Endothelial cell of umbilical vein (primary cell): ENCODE measurements at regions not wholly inside any gene's neighbourhood (a gene's known extent, or its start where the extent isn't known, plus 50 kb on each side); places are given as distances from the start of the nearest gene placed in this dataset.

Source experiments
- CTCF ChIP-seq, 2 donors: IDR thresholded peaks; 1 replicate in 1 of 2; 2 replicates in 1 of 2; pipeline ENCODE4 v1.5.1; 2011; ENCODE audit warnings: low read length in 2 of 2, mild to moderate bottlenecking in 2 of 2, moderate library complexity in 2 of 2, control low read depth in 1 of 2, inconsistent platforms in 1 of 2, low read depth in 1 of 2; ENCODE audit not compliant: insufficient read depth in 1 of 2; ENCODE audit errors: extremely low read depth in 1 of 2
- EZH2 ChIP-seq: IDR thresholded peaks from 2 replicates; pipeline ENCODE4 v1.6.1; 2012; ENCODE audit warnings: borderline replicate concordance, low read depth, mild to moderate bottlenecking, moderate library complexity, low read length, inconsistent platforms; ENCODE audit not compliant: severe bottlenecking
- GATA2 ChIP-seq: IDR thresholded peaks from 2 replicates; pipeline ENCODE4 v1.7.0; 2011; ENCODE audit warnings: low read depth, mild to moderate bottlenecking, moderate library complexity, mixed read lengths, low read length; ENCODE audit not compliant: insufficient read length, insufficient read depth
- JUN ChIP-seq: IDR thresholded peaks from 2 replicates; pipeline ENCODE4 v1.6.1; 2011; ENCODE audit warnings: borderline replicate concordance, low read depth; ENCODE audit not compliant: insufficient read length, insufficient read depth
- POLR2A ChIP-seq: IDR thresholded peaks from 2 replicates; pipeline ENCODE4 v1.6.1; 2012; ENCODE audit warnings: low read depth, mild to moderate bottlenecking, control low read depth, low read length
- POLR2AphosphoS5 ChIP-seq: IDR thresholded peaks from 2 replicates; pipeline ENCODE4 v1.6.1; 2012; ENCODE audit warnings: low read depth, mild to moderate bottlenecking, control low read depth, low read length, moderate library complexity; ENCODE audit not compliant: insufficient read depth
- TF ChIP-seq, protein P1 (sequence below): IDR thresholded peaks from 2 replicates; pipeline ENCODE4 v1.6.1; 2011; ENCODE audit not compliant: insufficient read depth, insufficient read length

DNA sequence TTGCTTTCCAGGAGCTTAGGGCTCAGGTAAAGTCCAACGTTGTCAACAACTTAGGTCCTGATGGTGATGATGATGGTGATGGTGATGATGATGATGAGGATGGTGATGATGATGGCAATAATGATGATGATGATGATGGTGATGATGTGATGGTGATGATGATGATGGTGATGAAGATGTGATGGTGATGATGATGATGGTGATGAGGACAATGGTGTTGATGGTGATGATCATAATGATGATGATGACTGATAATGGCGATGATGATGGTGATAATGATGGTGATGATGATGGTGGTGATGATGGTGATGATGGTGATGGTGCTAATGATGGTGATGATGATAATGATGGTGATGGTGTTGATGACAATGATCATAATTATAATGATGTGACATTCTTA is 750.2 kb downstream of the TBC1D22A start:
- TF ChIP-seq JUN = no peak
- no peak for TF ChIP-seq EZH2
- no peak for TF ChIP-seq CTCF (IDR thresholded peaks at IDR 0.05; ENCODE audit: extremely low read depth in 1 of 2, insufficient read depth in 1 of 2, low read depth in 1 of 2, low read length in 2 of 2)
- TF ChIP-seq POLR2AphosphoS5 = no peak
- TF ChIP-seq POLR2A = no peak
- TF ChIP-seq, protein P1, sequence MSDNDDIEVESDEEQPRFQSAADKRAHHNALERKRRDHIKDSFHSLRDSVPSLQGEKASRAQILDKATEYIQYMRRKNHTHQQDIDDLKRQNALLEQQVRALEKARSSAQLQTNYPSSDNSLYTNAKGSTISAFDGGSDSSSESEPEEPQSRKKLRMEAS = no peak
- TF ChIP-seq GATA2 = no peak
